ENCODE measurements at regions not wholly inside any gene's neighbourhood (a gene's known extent, or its start where the extent isn't known, plus 50 kb on each side); places are given as distances from the start of the nearest gene placed in this dataset.

DNA sequence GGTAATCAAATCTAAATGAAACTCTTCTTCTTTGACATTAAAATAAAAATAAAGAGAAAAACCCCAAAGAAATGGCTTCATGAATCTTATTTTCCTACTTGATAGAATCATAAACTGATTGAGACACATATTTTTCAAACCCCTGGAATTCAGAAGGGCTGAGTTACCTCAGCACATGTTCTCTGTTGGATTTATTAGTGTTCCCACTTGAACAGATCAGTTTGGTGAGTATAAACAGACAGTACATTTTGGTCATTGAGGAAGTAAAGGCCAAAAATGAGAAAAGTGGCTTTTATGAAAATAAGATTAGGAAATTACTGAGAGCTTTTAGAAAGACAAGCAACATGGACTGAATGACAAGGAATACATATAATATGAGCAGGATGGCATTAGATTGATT is 620.4 kb downstream of the ANKRD50 start:
- TF ChIP-seq, protein P1, sequence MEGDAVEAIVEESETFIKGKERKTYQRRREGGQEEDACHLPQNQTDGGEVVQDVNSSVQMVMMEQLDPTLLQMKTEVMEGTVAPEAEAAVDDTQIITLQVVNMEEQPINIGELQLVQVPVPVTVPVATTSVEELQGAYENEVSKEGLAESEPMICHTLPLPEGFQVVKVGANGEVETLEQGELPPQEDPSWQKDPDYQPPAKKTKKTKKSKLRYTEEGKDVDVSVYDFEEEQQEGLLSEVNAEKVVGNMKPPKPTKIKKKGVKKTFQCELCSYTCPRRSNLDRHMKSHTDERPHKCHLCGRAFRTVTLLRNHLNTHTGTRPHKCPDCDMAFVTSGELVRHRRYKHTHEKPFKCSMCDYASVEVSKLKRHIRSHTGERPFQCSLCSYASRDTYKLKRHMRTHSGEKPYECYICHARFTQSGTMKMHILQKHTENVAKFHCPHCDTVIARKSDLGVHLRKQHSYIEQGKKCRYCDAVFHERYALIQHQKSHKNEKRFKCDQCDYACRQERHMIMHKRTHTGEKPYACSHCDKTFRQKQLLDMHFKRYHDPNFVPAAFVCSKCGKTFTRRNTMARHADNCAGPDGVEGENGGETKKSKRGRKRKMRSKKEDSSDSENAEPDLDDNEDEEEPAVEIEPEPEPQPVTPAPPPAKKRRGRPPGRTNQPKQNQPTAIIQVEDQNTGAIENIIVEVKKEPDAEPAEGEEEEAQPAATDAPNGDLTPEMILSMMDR (IDR thresholded peaks at IDR 0.05), result no peak
- TF ChIP-seq EP300 (IDR thresholded peaks at IDR 0.05) (no peak), POLR2A (IDR thresholded peaks at IDR 0.05) (no peak), POLR2AphosphoS5 (IDR thresholded peaks at IDR 0.05) (no peak)

All from upper lobe of left lung (tissue), 4 donors.